Sigmoid colon (tissue), 6 donors: ENCODE measurements at regions not wholly inside any gene's neighbourhood (a gene's known extent, or its start where the extent isn't known, plus 50 kb on each side); places are given as distances from the start of the nearest gene placed in this dataset.

ENCODE experiments used
- DNase-seq: peaks from one replicate; pipeline ENCODE4 v3.0.0-alpha.2; 2019
- H3K27ac ChIP-seq, 4 donors: fragments of 200-600 bp; sonication (generic); one replicate each; pipeline ENCODE4 v1.5.1; 2016 to 2019; ENCODE audit warnings: mild to moderate bottlenecking in 1 of 4
- H3K27me3 ChIP-seq, 3 donors: fragments of 200-600 bp; sonication (generic); one replicate each; pipeline ENCODE4 v1.5.1; 2019; ENCODE audit warnings: mild to moderate bottlenecking in 1 of 3
- H3K36me3 ChIP-seq, 4 donors: fragments of 200-600 bp; sonication (generic); one replicate each; pipeline ENCODE4 v1.5.1; 2016 to 2019
- H3K4me1 ChIP-seq, 4 donors: fragments of 200-600 bp; sonication (generic); one replicate each; pipeline ENCODE4 v1.5.1; 2017 to 2019
- H3K4me3 ChIP-seq, 4 donors: fragments of 200-600 bp; sonication (generic); one replicate each; pipeline ENCODE4 v1.5.1; 2017 to 2019; ENCODE audit warnings: mild to moderate bottlenecking in 2 of 4, moderate library complexity in 1 of 4
- H3K9me3 ChIP-seq, 4 donors: fragments of 200-600 bp in 3 of 4; sonication (generic) in 3 of 4; one replicate each; pipeline versions ENCODE4 v1.5.1 to v1.6.1; 2013 to 2019
- EP300 ChIP-seq, 4 donors: sonication (generic); formaldehyde crosslinking; IDR thresholded peaks; one replicate each; pipeline ENCODE4 v1.6.1; 2017; ENCODE audit warnings: antibody characterized with exemption in 4 of 4
- POLR2A ChIP-seq, 2 donors: fragments of 450-650 bp; IDR thresholded peaks; one replicate each; pipeline ENCODE4 v1.6.1; 2016; ENCODE audit warnings: antibody characterized with exemption in 2 of 2, mild to moderate bottlenecking in 2 of 2, moderate library complexity in 2 of 2
- POLR2AphosphoS5 ChIP-seq, 4 donors: sonication (generic); formaldehyde crosslinking; IDR thresholded peaks; one replicate each; pipeline ENCODE4 v1.6.1; 2017; ENCODE audit warnings: antibody characterized with exemption in 4 of 4
- WGBS, 2 donors: extraction: QIAGEN DNeasy Blood & Tissue Kit; methylation state at CpG; one replicate each; pipeline ENCODE4 v1.1.7; 2013; 5-methylcytosine and 5-hydroxymethylcytosine counted together
- intact Hi-C: fragments of 100-400 bp; cut with DNase I; formaldehyde crosslinking; loops from one replicate; pipeline ENCODE4 v1.15.1; 2023
- TF ChIP-seq, protein P1 (sequence below), 4 experiments: fragments of 450-650 bp in 3 of 4; fragments of 200-600 bp in 1 of 4; IDR thresholded peaks; one replicate each; pipeline ENCODE4 v1.5.1; 2016 to 2019; ENCODE audit warnings: antibody characterized with exemption in 4 of 4, mild to moderate bottlenecking in 3 of 4, moderate library complexity in 2 of 4
- donor health status: healthy with polysubstance abuse.
- donor health status: healthy.

GRCh38 chr13:107713314-107713713 lies 502.0 kb downstream of the LIG4 start:
- TF ChIP-seq EP300 (IDR thresholded peaks at IDR 0.05) = no peak
- no peak for TF ChIP-seq POLR2A (IDR thresholded peaks at IDR 0.05)
- TF ChIP-seq, protein P1, sequence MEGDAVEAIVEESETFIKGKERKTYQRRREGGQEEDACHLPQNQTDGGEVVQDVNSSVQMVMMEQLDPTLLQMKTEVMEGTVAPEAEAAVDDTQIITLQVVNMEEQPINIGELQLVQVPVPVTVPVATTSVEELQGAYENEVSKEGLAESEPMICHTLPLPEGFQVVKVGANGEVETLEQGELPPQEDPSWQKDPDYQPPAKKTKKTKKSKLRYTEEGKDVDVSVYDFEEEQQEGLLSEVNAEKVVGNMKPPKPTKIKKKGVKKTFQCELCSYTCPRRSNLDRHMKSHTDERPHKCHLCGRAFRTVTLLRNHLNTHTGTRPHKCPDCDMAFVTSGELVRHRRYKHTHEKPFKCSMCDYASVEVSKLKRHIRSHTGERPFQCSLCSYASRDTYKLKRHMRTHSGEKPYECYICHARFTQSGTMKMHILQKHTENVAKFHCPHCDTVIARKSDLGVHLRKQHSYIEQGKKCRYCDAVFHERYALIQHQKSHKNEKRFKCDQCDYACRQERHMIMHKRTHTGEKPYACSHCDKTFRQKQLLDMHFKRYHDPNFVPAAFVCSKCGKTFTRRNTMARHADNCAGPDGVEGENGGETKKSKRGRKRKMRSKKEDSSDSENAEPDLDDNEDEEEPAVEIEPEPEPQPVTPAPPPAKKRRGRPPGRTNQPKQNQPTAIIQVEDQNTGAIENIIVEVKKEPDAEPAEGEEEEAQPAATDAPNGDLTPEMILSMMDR (IDR thresholded peaks at IDR 0.05) = no peak
- TF ChIP-seq POLR2AphosphoS5 (IDR thresholded peaks at IDR 0.05) = no peak
- no peak overlapping the region for H3K27ac ChIP-seq
- DNase-seq = no peak

GRCh38 chr13:107712145-107712860 lies 503.0 kb downstream of the LIG4 start:
- Histone ChIP-seq H3K27ac (no peak overlapping the region), H3K9me3 (peaks cover 0 to 2% (median 0%) of the 10 kb centered on the region in 4 donors), H3K4me3 (no peak overlapping the region), H3K4me1 (no peaks in the 10 kb centered on the region), H3K27me3 (no peaks in the 10 kb centered on the region), H3K36me3 (no peaks in the 10 kb centered on the region)
- DNase-seq = no peak
- WGBS, 2 donors = 62 to 70% methylated on average over 9 of the region's 9 CpGs
- TF ChIP-seq EP300 (IDR thresholded peaks at IDR 0.05) (no peak), POLR2AphosphoS5 (IDR thresholded peaks at IDR 0.05) (no peak), POLR2A (IDR thresholded peaks at IDR 0.05) (no peak)
- TF ChIP-seq, protein P1 (IDR thresholded peaks at IDR 0.05) = no peak
- intact Hi-C loops = no loop called here

More at GRCh38 chr13:107713314-107713713, 502.0 kb downstream of the LIG4 start:
- Histone ChIP-seq H3K9me3 (peaks cover 0 to 2% (median 0%) of the 10 kb centered on the region in 4 donors), H3K27me3 (no peaks in the 10 kb centered on the region), H3K36me3 (no peaks in the 10 kb centered on the region), H3K4me3 (no peak overlapping the region), H3K4me1 (no peaks in the 10 kb centered on the region)
- intact Hi-C loops = no loop called here

DNA sequence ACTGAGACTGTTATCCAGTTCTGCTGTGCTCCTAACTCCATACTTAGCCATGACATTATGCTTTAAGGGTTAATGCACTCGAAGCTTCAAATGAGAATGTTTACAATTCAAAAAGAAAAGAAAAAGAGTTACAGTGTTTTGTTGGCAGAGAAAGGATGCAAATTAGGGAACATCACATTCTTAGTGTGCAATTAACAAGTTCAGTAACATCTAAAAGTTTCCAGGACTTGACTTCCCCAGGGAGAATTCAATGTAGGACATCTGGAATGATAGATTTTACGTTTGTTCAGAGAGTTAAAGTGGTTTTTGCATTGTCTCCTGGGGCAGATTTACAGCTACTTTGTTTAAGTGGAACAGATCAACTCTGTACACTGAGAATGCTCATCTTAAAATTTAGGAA lies 525.2 kb downstream of the LIG4 start:
- Histone ChIP-seq H3K9me3 (no peaks in the 10 kb centered on the region), H3K27me3 (no peaks in the 10 kb centered on the region), H3K36me3 (no peaks in the 10 kb centered on the region), H3K4me1 (no peaks in the 10 kb centered on the region), H3K27ac (no peak overlapping the region), H3K4me3 (no peak overlapping the region)
- intact Hi-C loops = no loop called here
- DNase-seq = no peak
- no peak for TF ChIP-seq POLR2AphosphoS5 (IDR thresholded peaks at IDR 0.05)
- no peak for TF ChIP-seq EP300 (IDR thresholded peaks at IDR 0.05)
- TF ChIP-seq, protein P1 (IDR thresholded peaks at IDR 0.05) = no peak
- TF ChIP-seq POLR2A (IDR thresholded peaks at IDR 0.05) = no peak
- WGBS, 2 donors = 12 to 23% methylated on average over 2 of the region's 2 CpGs

DNA sequence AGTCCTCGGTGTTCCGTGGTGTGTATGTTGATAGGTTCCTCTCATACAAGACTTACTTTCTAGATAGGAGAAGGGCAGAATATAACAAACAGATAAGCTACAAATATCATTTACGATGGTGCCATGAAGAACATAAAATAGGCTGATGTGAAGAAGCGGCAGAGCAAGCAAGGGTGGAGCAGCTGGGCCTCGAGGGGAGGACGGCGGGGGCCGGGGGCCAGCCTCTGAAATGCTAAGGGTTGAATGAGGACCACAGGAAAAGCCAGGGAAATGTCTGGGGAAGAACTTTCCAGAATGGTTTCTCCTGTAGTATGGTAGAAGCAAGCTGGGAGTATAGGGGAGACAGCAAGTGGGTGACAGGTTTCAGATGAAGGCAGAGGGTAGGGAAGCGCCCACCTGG lies 529.5 kb downstream of the LIG4 start:
- DNase-seq = no peak
- no peak overlapping the region for H3K27ac ChIP-seq
- no peaks in the 10 kb centered on the region for H3K36me3 ChIP-seq
- no peaks in the 10 kb centered on the region for H3K9me3 ChIP-seq
- no peak for TF ChIP-seq EP300 (IDR thresholded peaks at IDR 0.05)
- TF ChIP-seq POLR2AphosphoS5 (IDR thresholded peaks at IDR 0.05) = no peak
- TF ChIP-seq, protein P1 (IDR thresholded peaks at IDR 0.05) = no peak
- no peak for TF ChIP-seq POLR2A (IDR thresholded peaks at IDR 0.05)
- H3K27me3 ChIP-seq = no peaks in the 10 kb centered on the region
- no peaks in the 10 kb centered on the region for H3K4me1 ChIP-seq
- intact Hi-C loops = no loop called here
- H3K4me3 ChIP-seq = no peak overlapping the region
- 86 to 91% methylated on average over 9 of the region's 9 CpGs for WGBS, 2 donors

- Histone ChIP-seq H3K4me3 (no peak overlapping the region), H3K36me3 (no peaks in the 10 kb centered on the region), H3K27ac (no peak overlapping the region), H3K4me1 (no peaks in the 10 kb centered on the region), H3K27me3 (no peaks in the 10 kb centered on the region), H3K9me3 (no peaks in the 10 kb centered on the region)
- DNase-seq = no peak
- no peak for TF ChIP-seq POLR2AphosphoS5 (IDR thresholded peaks at IDR 0.05)
- TF ChIP-seq, protein P1 (IDR thresholded peaks at IDR 0.05) = no peak
- no peak for TF ChIP-seq EP300 (IDR thresholded peaks at IDR 0.05)
- TF ChIP-seq POLR2A (IDR thresholded peaks at IDR 0.05) = no peak
- intact Hi-C loops = no loop called here
- WGBS, 2 donors = 66 to 71% methylated on average over 10 of the region's 10 CpGs
Observed at GRCh38 chr13:107681600-107681999, 533.7 kb downstream of the LIG4 start.
